GM21717 (cell line): ENCODE measurements at regions not wholly inside any gene's neighbourhood (a gene's known extent, or its start where the extent isn't known, plus 50 kb on each side); places are given as distances from the start of the nearest gene placed in this dataset.
"Not testable (repeated sequence)": the region's sequence is repeated elsewhere in the genome, so short reads cannot be mapped to it uniquely, and the experiment has no call there.

ENCODE experiments used
- ATAC-seq: cut with Tn5 transposase; IDR thresholded peaks from one replicate; pipeline ENCODE4 v1.9.1; 2021; ENCODE audit warnings: mild to moderate bottlenecking, moderate library complexity; ENCODE audit not compliant: unreplicated experiment

DNA sequence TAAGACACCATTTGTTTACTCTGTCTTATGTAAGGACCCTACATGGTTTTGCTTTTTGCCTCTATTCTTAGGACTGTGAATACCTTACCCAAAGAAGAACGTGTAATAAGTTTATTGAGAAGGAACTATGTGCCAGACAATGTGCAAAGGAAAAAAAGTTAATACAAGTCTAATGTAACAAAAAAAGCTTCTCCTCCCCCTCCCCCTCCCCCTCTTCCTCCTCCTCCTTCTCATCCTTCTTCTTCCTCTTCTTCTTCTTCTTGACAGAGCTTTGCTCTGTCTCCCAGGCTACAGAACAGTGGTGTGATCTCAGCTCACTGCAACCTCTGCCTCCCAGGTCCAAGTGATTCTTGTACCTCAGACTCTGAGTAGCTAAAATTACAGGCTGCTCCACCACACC lies 50.9 kb upstream of the MITF start:
- ATAC-seq: no peak

DNA sequence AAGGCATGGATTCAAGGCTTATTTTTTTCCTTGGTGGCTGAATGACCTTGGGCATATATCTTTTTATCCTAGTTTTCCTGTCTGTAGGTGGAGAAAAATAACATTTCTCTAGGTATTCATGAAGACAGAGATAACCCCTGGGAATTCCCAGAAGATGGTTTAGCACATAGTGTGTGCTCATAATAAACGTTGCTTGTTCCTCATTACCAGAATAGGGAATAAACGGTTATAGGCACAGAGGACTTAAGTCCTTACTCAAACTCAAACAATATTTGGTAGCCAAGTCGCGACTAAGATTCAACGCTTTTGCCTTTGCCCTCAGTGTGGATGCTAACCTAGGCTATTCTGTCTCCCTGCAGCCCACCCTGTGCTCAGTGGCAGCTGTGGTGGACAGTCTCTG lies 51.6 kb upstream of the MITF start:
- ATAC-seq: no peak

DNA sequence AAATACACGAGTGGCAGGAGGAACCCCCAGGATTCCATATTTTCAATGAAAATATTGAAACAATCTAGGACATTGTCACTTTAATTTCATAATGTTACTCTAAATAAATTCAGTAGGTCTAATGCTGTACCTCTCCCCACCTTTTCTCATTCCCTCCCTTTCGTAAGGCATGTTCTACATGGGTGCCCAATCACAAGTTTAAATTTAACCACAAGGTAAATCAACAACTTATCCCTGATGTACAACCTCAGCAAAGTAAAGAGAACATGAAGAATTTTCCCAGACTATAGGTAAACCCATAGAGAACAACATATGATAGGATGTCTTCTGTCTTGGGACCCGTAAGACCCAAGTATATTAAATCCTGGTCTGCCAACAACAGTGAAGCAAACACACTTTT lies 53.2 kb upstream of the MITF start:
- no peak for ATAC-seq

- ATAC-seq: no peak
These were observed 54.8 kb upstream of the MITF start for GRCh38 chr3:69684309-69684961.

- ATAC-seq: no peak
These were observed 56.0 kb upstream of the MITF start for GRCh38 chr3:69683082-69683806.

- ATAC-seq: not testable (repeated sequence)
These were observed 61.8 kb upstream of the MITF start for GRCh38 chr3:69677456-69677855.

GRCh38 chr3:69675786-69676530 lies 63.3 kb upstream of the MITF start:
- no peak for ATAC-seq

GRCh38 chr3:69674752-69675151 lies 64.5 kb upstream of the MITF start:
- ATAC-seq: no peak

DNA sequence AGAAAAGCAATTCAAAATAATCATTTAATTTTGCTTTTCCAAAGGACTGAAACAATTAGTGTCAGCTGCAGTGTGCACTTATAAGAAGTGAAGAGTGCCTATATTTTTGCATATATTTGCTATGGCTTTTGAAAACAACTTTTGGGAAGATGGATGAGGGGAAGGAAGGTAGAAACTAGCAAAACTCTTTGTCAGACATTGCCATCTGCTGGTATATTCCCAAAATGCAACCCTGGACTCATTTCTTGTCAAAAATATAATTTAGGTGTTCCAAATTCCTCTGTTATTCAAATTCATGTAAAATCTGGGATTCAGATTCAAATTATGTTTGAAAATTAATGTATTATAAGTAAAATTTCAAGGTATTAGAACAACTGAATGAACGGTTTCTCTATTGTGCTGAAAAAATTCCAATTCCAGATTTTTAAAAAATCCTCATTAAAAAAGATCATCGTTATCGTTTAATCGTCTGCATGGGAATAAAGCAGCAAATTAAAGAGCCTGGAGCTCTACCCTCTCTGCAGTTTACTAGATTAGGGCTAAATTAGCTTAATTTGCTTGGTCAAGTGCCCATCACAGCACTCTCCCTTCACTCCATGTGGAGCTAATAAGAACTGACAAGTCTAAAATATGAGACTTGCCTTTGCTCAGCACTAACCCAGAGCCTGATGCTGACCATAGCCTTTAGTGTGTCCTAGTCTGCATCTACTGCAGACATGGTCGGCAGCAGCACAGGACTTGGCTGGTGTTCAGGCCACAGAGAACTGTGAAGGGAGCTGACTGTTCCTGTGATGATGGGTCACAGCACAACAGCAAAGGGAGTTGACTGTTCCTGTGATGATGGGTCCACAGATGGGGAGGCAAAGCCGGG lies 67.9 kb upstream of the MITF start:
- no peak for ATAC-seq

GRCh38 chr3:69669070-69669469 lies 70.2 kb upstream of the MITF start:
- no peak for ATAC-seq

DNA sequence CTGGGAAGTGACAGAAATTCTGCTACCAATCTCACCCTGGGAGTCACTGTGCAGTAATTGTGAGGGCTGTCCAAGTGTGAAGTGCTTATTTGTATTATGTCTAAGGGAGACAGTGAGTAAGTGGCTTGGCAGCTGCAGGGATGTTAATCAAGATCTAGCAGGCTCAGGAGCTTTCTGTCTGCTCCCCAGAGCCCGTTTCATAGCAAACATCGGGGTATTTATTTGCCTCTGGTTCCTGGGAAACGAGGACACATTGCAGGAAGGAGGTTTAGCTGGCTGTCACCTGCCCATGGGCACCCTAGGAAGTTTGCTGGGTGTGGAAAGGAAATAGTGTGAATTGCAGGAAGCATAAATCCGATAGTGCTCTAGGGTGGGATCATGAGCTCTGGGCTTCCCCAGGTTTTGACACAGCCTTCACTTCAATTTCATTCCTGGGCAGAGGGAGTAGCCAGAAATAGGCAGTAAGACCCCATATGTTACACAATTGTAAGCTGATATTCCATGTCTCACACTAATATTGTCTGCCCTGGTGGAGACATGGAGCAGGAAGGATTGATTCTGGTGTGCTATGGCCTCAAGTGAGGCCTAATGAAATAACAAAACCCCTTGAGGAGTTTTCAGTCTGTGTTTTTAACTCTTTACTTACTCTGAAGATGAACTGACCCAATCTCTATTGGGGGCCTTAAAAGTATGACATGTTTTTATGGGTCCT lies 74.1 kb upstream of the MITF start:
- ATAC-seq: no peak

DNA sequence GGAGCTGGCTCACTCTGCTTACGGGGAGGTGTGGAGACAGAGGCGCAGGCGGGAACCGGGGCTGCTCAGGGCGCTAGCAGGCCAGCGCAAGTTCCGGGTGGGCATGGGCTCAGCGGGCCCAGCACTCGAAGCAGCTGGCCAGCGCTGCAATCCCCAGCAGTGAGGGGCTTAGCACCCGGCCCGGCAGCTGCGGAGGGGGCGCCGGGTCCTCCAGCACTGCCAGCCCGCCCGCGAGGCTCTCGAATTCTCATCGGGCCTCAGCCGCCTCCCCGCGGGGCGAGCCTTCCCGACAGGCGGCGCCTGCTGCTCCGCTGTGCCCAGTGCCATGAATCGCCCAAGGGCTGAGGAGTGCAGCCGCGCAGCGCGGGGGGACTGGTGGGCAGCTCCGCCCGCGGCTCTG lies 78.6 kb upstream of the MITF start:
- no peak for ATAC-seq

DNA sequence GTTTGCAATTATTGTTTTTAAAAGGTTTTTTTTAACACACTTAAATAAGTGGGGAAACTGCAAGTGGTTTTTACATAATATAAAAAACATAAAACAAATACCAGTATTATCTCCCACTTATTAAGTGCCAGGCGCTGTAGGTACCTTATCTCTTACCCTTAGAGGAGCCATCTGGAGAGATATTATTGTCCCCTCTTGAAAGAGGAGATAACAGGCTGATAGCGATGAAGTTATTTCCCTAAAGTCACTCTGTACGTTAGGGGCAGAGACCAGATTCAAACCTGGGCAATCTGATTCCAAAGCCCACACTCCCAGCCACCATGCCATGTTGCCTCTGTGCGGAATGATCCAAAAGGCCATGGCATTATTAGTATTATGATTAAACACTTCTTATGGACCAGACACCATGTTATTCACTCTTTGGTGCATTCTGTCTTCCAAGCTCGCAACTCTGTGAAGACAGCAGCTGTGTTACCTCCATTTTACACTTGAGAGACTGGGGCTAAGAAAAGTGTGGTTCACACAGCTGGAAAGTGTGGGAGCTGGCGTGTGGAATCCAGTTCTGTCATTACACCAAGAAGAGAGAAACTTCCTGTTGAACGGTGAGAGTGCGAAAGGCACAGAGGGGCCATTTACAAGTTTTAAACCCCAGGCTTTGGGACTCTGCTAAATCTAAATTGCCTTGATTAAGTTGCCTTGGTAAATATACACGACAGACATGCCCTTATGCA lies 79.9 kb upstream of the MITF start:
- no peak for ATAC-seq

GRCh38 chr3:69658514-69659140 lies 80.6 kb upstream of the MITF start:
- no peak for ATAC-seq

- not testable (repeated sequence) for ATAC-seq
These were observed 82.2 kb upstream of the MITF start for GRCh38 chr3:69657030-69657429.

GRCh38 chr3:69651765-69652164 lies 87.5 kb upstream of the MITF start:
- no peak for ATAC-seq

DNA sequence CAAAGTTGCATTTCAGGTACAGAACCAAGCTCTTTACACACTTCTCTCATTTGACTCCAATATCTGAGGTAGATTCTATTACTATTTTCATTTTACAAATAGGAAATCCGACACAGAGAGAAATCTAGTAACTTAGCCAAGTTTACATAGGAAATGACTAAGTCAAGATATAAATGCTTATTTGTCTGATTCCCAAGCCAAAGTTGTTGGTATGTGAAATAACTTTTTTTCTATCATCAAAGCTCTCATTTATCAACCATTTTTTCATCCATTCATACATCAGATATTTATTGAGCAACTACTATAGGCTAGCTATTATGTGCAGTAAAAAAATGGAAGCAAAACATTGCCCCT lies 89.2 kb upstream of the MITF start:
- no peak for ATAC-seq

- no peak for ATAC-seq
These were observed 89.9 kb upstream of the MITF start for GRCh38 chr3:69649120-69650065.
